ENCODE measurements at regions not wholly inside any gene's neighbourhood (a gene's known extent, or its start where the extent isn't known, plus 50 kb on each side); places are given as distances from the start of the nearest gene placed in this dataset.

GRCh38 chr12:107347261-107347660, 253.9 kb upstream of the CRY1 start:
- DNase-seq, result no peak

- DNase-seq, result no peak
These were observed 255.8 kb upstream of the CRY1 start for GRCh38 chr12:107349008-107349747.

GRCh38 chr12:107349839-107350238, 256.5 kb upstream of the CRY1 start:
- no peak for DNase-seq

- no peak for DNase-seq
These were observed 257.8 kb upstream of the CRY1 start for GRCh38 chr12:107351109-107351508.

- DNase-seq, result no peak
These were observed 258.4 kb upstream of the CRY1 start for GRCh38 chr12:107351713-107352112.

GRCh38 chr12:107352347-107353081, 259.2 kb upstream of the CRY1 start:
- DNase-seq, result no peak

- no peak for DNase-seq
These were observed 260.0 kb upstream of the CRY1 start for GRCh38 chr12:107353312-107353711.

- DNase-seq, result no peak
These were observed 261.7 kb upstream of the CRY1 start for GRCh38 chr12:107355004-107355565.

GRCh38 chr12:107355612-107356011, 262.3 kb upstream of the CRY1 start:
- no peak for DNase-seq

GRCh38 chr12:107356266-107356936, 263.1 kb upstream of the CRY1 start:
- no peak for DNase-seq

GRCh38 chr12:107356937-107357295, 263.6 kb upstream of the CRY1 start:
- no peak for DNase-seq

- DNase-seq, result no peak
These were observed 266.0 kb upstream of the CRY1 start for GRCh38 chr12:107359382-107359781.

- DNase-seq, result no peak
These were observed 266.7 kb upstream of the CRY1 start for GRCh38 chr12:107360033-107360432.

- DNase-seq, result no peak
These were observed 267.1 kb upstream of the CRY1 start for GRCh38 chr12:107360482-107360881.

GRCh38 chr12:107361970-107362369, 268.6 kb upstream of the CRY1 start:
- no peak for DNase-seq

GRCh38 chr12:107362960-107363359, 269.6 kb upstream of the CRY1 start:
- DNase-seq, result no peak

- DNase-seq, result no peak
These were observed 271.6 kb upstream of the CRY1 start for GRCh38 chr12:107364875-107365518.

- DNase-seq, result no peak
These were observed 272.4 kb upstream of the CRY1 start for GRCh38 chr12:107365703-107366102.

- DNase-seq, result no peak
These were observed 273.0 kb upstream of the CRY1 start for GRCh38 chr12:107366322-107366721.

- DNase-seq, result no peak
These were observed 275.2 kb upstream of the CRY1 start for GRCh38 chr12:107368586-107368985.

- DNase-seq, result no peak
These were observed 275.7 kb upstream of the CRY1 start for GRCh38 chr12:107369006-107369405.

GRCh38 chr12:107369679-107370078, 276.3 kb upstream of the CRY1 start:
- DNase-seq, result no peak
